ENCODE measurements at regions not wholly inside any gene's neighbourhood (a gene's known extent, or its start where the extent isn't known, plus 50 kb on each side); places are given as distances from the start of the nearest gene placed in this dataset.

- no peak for FAIRE-seq
- Histone ChIP-seq H3K27me3 (ENCODE audit: control insufficient read depth in 1 of 2, insufficient read depth in 2 of 2, low read length in 2 of 2) (no peaks in the 10 kb centered on the region), H3K27ac (ENCODE audit: extremely low read length, insufficient read depth, low read length) (no peak overlapping the region), H2AFZ (ENCODE audit: low read length) (no peak overlapping the region), H3K9ac (ENCODE audit: insufficient read depth, low read depth, low read length) (no peak overlapping the region), H3K4me2 (ENCODE audit: low read depth, low read length) (no peak overlapping the region), H3K36me3 (replicated peaks in 1 of 2; ENCODE audit: control insufficient read depth in 1 of 2, insufficient read depth in 2 of 2, low read length in 2 of 2) (no peaks in the 10 kb centered on the region), H4K20me1 (ENCODE audit: insufficient read depth, low read length) (no peaks in the 10 kb centered on the region), H3K4me1 (ENCODE audit: insufficient read depth, low read length) (no peaks in the 10 kb centered on the region), H3K79me2 (ENCODE audit: insufficient read depth, low read length) (no peaks in the 10 kb centered on the region), H3K4me3 (replicated peaks in 1 of 3; ENCODE audit: insufficient read depth in 1 of 3, low read depth in 2 of 3, low read length in 3 of 3) (no peak overlapping the region), H3K9me3 (ENCODE audit: low read length) (no peaks in the 10 kb centered on the region)
- CTCF ChIA-PET (ENCODE audit: low intra/inter-chr PET ratio, low total read pairs) = no interaction called here
- POLR2A ChIA-PET = no interaction called here
- in situ Hi-C loops (cut with HindIII; ENCODE audit: extremely low pct_ligation_motif_present, low pct_unique_long_range_greater_than_20kb) = no loop called here
- intact Hi-C loops (cut with micrococcal nuclease; ENCODE audit: unreplicated experiment) = no loop called here
- DNase-seq (ENCODE audit: low spot score) = no peak
- 10% methylated on average over 6 of the region's 6 CpGs for WGBS (ENCODE audit: low lambda C conversion rate)
- no TSS peak for BruUV-seq (replicated peaks)
- no peak for ATAC-seq
- no peak for TF ChIP-seq JUN (CRISPR knock-in tag; IDR thresholded peaks at IDR 0.05)
- TF ChIP-seq ZNF567 (CRISPR knock-in tag; IDR thresholded peaks at IDR 0.05; ENCODE audit: borderline replicate concordance) = no peak
- TF ChIP-seq ZNF251 (CRISPR knock-in tag; IDR thresholded peaks at IDR 0.05) = no peak
- TF ChIP-seq SNAI1 (CRISPR knock-in tag; IDR thresholded peaks at IDR 0.05; ENCODE audit: borderline replicate concordance) = no peak
- TF ChIP-seq ARID5B (CRISPR knock-in tag; IDR thresholded peaks at IDR 0.05) = no peak
- no peak for TF ChIP-seq ZHX2 (IDR thresholded peaks at IDR 0.05; ENCODE audit: low read depth)
- no peak for TF ChIP-seq ZHX2 (CRISPR knock-in tag; IDR thresholded peaks at IDR 0.05; ENCODE audit: borderline replicate concordance)
- no peak for TF ChIP-seq AGO2 (optimal IDR thresholded peaks at IDR 0.05; ENCODE audit: low read depth, low read length)
- no peak for TF ChIP-seq THAP8 (CRISPR knock-in tag; IDR thresholded peaks at IDR 0.05; ENCODE audit: borderline replicate concordance)
- no peak for TF ChIP-seq RFX5 (IDR thresholded peaks at IDR 0.05; ENCODE audit: low read depth, low read length)
- no peak for TF ChIP-seq RNF2 (conservative IDR thresholded peaks at IDR 0.05; ENCODE audit: low read depth)
- TF ChIP-seq SMYD3 (CRISPR knock-in tag; IDR thresholded peaks at IDR 0.05) = no peak
- TF ChIP-seq KLF9 (CRISPR knock-in tag; IDR thresholded peaks at IDR 0.05; ENCODE audit: low read depth) = no peak
- no peak for TF ChIP-seq MXI1 (IDR thresholded peaks at IDR 0.05; ENCODE audit: borderline replicate concordance, low read depth, low read length)
- TF ChIP-seq ZFP90 (CRISPR knock-in tag; IDR thresholded peaks at IDR 0.05; ENCODE audit: borderline replicate concordance) = no peak
- TF ChIP-seq ARNT2 (CRISPR knock-in tag; IDR thresholded peaks at IDR 0.05; ENCODE audit: low read depth) = no peak
Observed at GRCh38 chr16:75957870-75958269, 231.6 kb upstream of the CPHXL start.

Data from HepG2 (cell line).